GM23338 (cell line): ENCODE measurements at regions not wholly inside any gene's neighbourhood (a gene's known extent, or its start where the extent isn't known, plus 50 kb on each side); places are given as distances from the start of the nearest gene placed in this dataset.

ENCODE experiments used
- CTCF ChIP-seq, 2 experiments: fragments of 200-600 bp in 1 of 2; sonication (generic) in 1 of 2; conservative IDR thresholded peaks; 2 replicates each; pipeline versions ENCODE4 v1.5.1 to v1.6.1; 2016 to 2017; ENCODE audit warnings: antibody characterized with exemption in 2 of 2, low read depth in 2 of 2, mild to moderate bottlenecking in 2 of 2, moderate library complexity in 1 of 2
- EZH2 ChIP-seq: fragments of 200-600 bp; sonication (generic); IDR thresholded peaks from one replicate; pipeline ENCODE4 v1.8.0; 2017; ENCODE audit warnings: antibody characterized with exemption, mild to moderate bottlenecking, low read depth; ENCODE audit not compliant: unreplicated experiment
- EZH2phosphoT487 ChIP-seq: fragments of 200-600 bp; sonication (generic); IDR thresholded peaks from one replicate; pipeline ENCODE4 v1.8.1; 2018; ENCODE audit warnings: antibody characterized with exemption; ENCODE audit not compliant: unreplicated experiment
- JUNB ChIP-seq: IDR thresholded peaks from one replicate; pipeline ENCODE4 v1.6.1; 2016; ENCODE audit warnings: antibody characterized with exemption; ENCODE audit not compliant: unreplicated experiment
- POLR2AphosphoS5 ChIP-seq: IDR thresholded peaks from 2 replicates; pipeline ENCODE4 v1.6.1; 2016; ENCODE audit warnings: antibody characterized with exemption, low read depth
- REST ChIP-seq: IDR thresholded peaks from one replicate; pipeline ENCODE4 v1.6.1; 2018; ENCODE audit warnings: antibody characterized with exemption; ENCODE audit not compliant: unreplicated experiment
- STAT1 ChIP-seq: IDR thresholded peaks from one replicate; pipeline ENCODE4 v1.6.1; 2016; ENCODE audit warnings: antibody characterized with exemption; ENCODE audit not compliant: unreplicated experiment
- ZNF114 ChIP-seq: fragments of 250-450 bp; sonication (Bioruptor Pico); IDR thresholded peaks from 2 replicates; pipeline ENCODE4 v1.5.0; 2020; ENCODE audit warnings: mild to moderate bottlenecking, moderate library complexity
- TF ChIP-seq, protein P1 (sequence below): IDR thresholded peaks from 2 replicates; pipeline ENCODE4 v1.6.1; 2016; ENCODE audit warnings: antibody characterized with exemption

GRCh38 chr2:136358576-136358975 lies 240.6 kb upstream of the CXCR4 start:
- TF ChIP-seq POLR2AphosphoS5 (no peak), EZH2 (no peak), CTCF (conservative IDR thresholded peaks at IDR 0.05; ENCODE audit: low read depth in 2 of 2) (no peak), REST (no peak), EZH2phosphoT487 (no peak), JUNB (no peak), STAT1 (no peak), ZNF114 (no peak)
- TF ChIP-seq, protein P1, sequence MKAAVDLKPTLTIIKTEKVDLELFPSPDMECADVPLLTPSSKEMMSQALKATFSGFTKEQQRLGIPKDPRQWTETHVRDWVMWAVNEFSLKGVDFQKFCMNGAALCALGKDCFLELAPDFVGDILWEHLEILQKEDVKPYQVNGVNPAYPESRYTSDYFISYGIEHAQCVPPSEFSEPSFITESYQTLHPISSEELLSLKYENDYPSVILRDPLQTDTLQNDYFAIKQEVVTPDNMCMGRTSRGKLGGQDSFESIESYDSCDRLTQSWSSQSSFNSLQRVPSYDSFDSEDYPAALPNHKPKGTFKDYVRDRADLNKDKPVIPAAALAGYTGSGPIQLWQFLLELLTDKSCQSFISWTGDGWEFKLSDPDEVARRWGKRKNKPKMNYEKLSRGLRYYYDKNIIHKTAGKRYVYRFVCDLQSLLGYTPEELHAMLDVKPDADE: no peak
